HFFc6 (cell line): ENCODE measurements at regions not wholly inside any gene's neighbourhood (a gene's known extent, or its start where the extent isn't known, plus 50 kb on each side); places are given as distances from the start of the nearest gene placed in this dataset.

Experiments
- DNase-seq: peaks from one replicate; pipeline ENCODE4 v3.0.0-alpha.2; 2018
- H3K27ac Mint-ChIP-seq: 2 replicates; pipeline ENCODE4 v1.8.0; 2020; ENCODE audit warnings: mild to moderate bottlenecking, mixed read lengths
- H3K27me3 Mint-ChIP-seq: 2 replicates; pipeline ENCODE4 v1.8.0; 2021; ENCODE audit warnings: mild to moderate bottlenecking, moderate library complexity, mixed read lengths; ENCODE audit not compliant: insufficient read depth
- H3K36me3 Mint-ChIP-seq: 2 replicates; pipeline ENCODE4 v1.8.0; 2021; ENCODE audit warnings: low read depth, mixed read lengths
- H3K4me1 Mint-ChIP-seq: 2 replicates; pipeline ENCODE4 v1.8.0; 2020; ENCODE audit warnings: low read depth, mixed read lengths
- H3K4me3 Mint-ChIP-seq: 2 replicates; pipeline ENCODE4 v1.8.0; 2020; ENCODE audit warnings: mild to moderate bottlenecking, moderate library complexity, mixed read lengths
- H3K9me3 Mint-ChIP-seq: 2 replicates; pipeline ENCODE4 v1.8.0; 2020; ENCODE audit warnings: mild to moderate bottlenecking, mixed read lengths
- TF ChIP-seq, protein P1 (sequence below): fragments of 200-600 bp; sonication (generic); IDR thresholded peaks from 2 replicates; pipeline ENCODE4 v1.5.0; 2021; ENCODE audit warnings: antibody characterized with exemption, mild to moderate bottlenecking

DNA sequence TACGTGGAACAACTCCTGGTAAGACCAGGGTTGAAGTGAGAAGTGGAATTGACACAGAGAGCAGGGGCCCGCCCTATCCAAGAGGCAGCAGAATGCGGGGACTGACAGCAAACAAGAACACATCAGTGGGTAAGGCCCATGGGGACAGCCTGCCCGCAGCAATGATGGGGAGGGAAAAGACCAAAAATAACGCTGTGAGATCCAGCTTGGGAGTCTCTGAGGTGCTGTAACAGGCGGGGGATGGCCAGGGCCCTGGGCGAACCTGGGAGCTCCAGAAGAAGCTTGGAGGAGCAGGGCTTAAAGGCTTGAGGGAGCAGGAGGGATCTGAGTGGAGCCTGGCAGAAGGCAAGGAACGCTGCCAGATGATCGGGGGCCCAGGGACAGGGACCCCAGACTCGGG lies 173.4 kb downstream of the TMEM200C start:
- peaks cover 43% of the 10 kb centered on the region for H3K9me3 Mint-ChIP-seq
- DNase-seq: no peak
- no peaks in the 10 kb centered on the region for H3K4me1 Mint-ChIP-seq
- no peak overlapping the region for H3K4me3 Mint-ChIP-seq
- peaks cover 3% of the 10 kb centered on the region; the same call in 1 of the 2 replicates for H3K27me3 Mint-ChIP-seq
- peaks cover 10% of the 10 kb centered on the region for H3K36me3 Mint-ChIP-seq
- TF ChIP-seq, protein P1, sequence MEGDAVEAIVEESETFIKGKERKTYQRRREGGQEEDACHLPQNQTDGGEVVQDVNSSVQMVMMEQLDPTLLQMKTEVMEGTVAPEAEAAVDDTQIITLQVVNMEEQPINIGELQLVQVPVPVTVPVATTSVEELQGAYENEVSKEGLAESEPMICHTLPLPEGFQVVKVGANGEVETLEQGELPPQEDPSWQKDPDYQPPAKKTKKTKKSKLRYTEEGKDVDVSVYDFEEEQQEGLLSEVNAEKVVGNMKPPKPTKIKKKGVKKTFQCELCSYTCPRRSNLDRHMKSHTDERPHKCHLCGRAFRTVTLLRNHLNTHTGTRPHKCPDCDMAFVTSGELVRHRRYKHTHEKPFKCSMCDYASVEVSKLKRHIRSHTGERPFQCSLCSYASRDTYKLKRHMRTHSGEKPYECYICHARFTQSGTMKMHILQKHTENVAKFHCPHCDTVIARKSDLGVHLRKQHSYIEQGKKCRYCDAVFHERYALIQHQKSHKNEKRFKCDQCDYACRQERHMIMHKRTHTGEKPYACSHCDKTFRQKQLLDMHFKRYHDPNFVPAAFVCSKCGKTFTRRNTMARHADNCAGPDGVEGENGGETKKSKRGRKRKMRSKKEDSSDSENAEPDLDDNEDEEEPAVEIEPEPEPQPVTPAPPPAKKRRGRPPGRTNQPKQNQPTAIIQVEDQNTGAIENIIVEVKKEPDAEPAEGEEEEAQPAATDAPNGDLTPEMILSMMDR: no peak
- no peak overlapping the region for H3K27ac Mint-ChIP-seq

DNA sequence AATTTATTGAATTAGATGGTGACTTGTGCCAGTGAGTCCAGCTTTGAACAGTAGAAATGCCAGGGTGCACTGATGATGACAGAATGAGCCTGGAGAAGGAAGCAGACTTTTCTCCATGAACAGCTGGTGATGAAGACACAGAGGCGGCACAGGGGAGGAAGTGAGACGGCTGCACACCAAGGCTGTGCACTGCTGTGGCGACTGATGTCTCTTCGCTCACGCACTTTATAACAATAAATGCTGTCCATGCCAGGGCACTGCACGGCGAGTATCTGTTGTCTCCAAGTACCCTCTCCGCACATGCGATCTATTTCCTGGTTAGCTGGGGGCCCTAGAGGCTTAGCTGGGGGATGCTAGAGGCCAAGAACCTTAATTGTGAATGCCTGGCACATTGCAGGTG lies 175.2 kb downstream of the TMEM200C start:
- DNase-seq: no peak
- Mint-ChIP-seq H3K9me3 (peaks cover 46% of the 10 kb centered on the region), H3K27ac (no peak overlapping the region), H3K36me3 (peaks cover 10% of the 10 kb centered on the region), H3K4me3 (no peak overlapping the region), H3K4me1 (no peaks in the 10 kb centered on the region), H3K27me3 (peaks cover 3% of the 10 kb centered on the region; the same call in 1 of the 2 replicates)
- TF ChIP-seq, protein P1: no peak

DNA sequence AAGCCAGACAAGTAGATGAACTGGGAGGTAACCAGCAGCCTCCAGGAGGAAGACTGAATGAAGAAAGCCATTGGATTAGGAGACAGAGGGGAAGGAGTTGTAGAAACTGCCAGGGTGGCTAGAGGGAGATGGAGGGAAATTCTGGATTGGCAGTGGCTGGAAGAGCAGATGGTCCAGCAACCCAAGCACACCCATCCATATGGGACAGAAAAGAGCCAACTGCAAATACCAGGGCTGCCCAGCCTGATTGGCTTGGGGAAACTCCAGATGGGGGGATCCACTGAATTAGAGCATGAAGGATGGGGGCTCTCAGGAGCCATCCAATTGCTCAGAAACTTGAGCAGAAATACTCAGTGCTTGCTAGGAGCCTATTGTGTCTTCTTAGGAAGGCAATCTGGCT lies 173.5 kb upstream of the EPB41L3 start:
- H3K4me1 Mint-ChIP-seq: no peaks in the 10 kb centered on the region
- H3K9me3 Mint-ChIP-seq: peaks cover 41% of the 10 kb centered on the region
- no peak for DNase-seq
- no peak overlapping the region for H3K27ac Mint-ChIP-seq
- H3K4me3 Mint-ChIP-seq: no peak overlapping the region
- H3K27me3 Mint-ChIP-seq: peaks cover 3% of the 10 kb centered on the region
- TF ChIP-seq, protein P1: no peak
- H3K36me3 Mint-ChIP-seq: peaks cover 18% of the 10 kb centered on the region

DNA sequence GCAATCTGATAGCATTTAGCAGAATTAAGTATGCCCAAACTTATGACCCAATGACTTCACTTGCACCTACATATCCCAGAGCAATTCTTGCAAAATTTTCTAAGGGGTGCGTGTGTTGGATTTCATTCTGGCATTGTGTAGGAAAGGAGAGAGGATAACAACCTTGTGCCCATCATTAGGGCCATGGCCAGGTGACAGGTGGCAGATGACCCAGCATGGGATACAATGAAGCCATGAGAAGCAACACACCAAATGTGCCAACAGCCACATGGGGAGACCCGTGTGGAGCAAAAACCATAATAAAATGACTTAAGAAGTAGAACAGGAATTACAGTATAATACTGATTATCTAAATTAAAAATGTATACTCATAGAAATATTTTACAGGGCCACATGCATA lies 166.9 kb upstream of the EPB41L3 start:
- Mint-ChIP-seq H3K4me1 (no peaks in the 10 kb centered on the region), H3K9me3 (peaks cover 36% of the 10 kb centered on the region), H3K4me3 (no peak overlapping the region), H3K27ac (no peak overlapping the region), H3K36me3 (0 out of 2 replicates have a peak, but pooled peaks cover 8% of the 10 kb centered on the region), H3K27me3 (no peaks in the 10 kb centered on the region; the same call in 1 of the 2 replicates)
- TF ChIP-seq, protein P1: no peak
- no peak for DNase-seq

DNA sequence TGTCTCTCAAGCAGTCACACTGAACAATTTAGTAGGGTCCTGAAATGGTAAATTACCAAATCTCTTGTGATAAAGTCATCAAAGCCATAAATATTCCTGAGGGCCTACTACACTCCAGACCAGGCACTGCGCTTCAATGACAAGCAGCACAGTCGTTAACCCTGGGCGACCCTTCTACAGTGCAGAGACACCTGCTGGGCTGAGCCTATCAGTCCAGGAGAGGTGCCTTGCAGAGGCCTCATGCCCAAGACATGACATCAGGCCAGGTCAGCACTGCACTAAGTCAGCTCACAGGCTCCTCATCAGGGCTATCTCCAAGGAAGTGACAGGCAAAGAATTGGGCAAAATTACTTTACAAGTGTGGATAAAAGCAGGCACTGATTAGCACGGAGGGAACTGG lies 166.4 kb upstream of the EPB41L3 start:
- Mint-ChIP-seq H3K4me1 (no peaks in the 10 kb centered on the region), H3K4me3 (no peak overlapping the region), H3K9me3 (peaks cover 41% of the 10 kb centered on the region), H3K27ac (no peak overlapping the region), H3K27me3 (no peaks in the 10 kb centered on the region; the same call in 1 of the 2 replicates), H3K36me3 (0 out of 2 replicates have a peak, but pooled peaks cover 8% of the 10 kb centered on the region)
- no peak for DNase-seq
- TF ChIP-seq, protein P1: no peak
